HG03457 (cell line): ENCODE measurements at regions not wholly inside any gene's neighbourhood (a gene's known extent, or its start where the extent isn't known, plus 50 kb on each side); places are given as distances from the start of the nearest gene placed in this dataset.
A peak's percentile ranks its signal among the peaks of the same experiment; 100 is the strongest.
"Not testable (repeated sequence)": the region's sequence is repeated elsewhere in the genome, so short reads cannot be mapped to it uniquely, and the experiment has no call there.

Source experiments
- ATAC-seq: cut with Tn5 transposase; IDR thresholded peaks from one replicate; pipeline ENCODE4 v1.9.1; 2021; ENCODE audit warnings: moderate number of reproducible peaks; ENCODE audit not compliant: unreplicated experiment

- ATAC-seq = no peak
These were observed 102.3 kb downstream of the ZFY start for GRCh38 chrY:3037471-3037870.

GRCh38 chrY:3040415-3040814 is 105.2 kb downstream of the ZFY start:
- no peak for ATAC-seq

- ATAC-seq = no peak
These were observed 106.8 kb downstream of the ZFY start for GRCh38 chrY:3041985-3042384.

GRCh38 chrY:3042901-3043300 is 107.7 kb downstream of the ZFY start:
- ATAC-seq = no peak

GRCh38 chrY:3045048-3045447 is 109.9 kb downstream of the ZFY start:
- no peak for ATAC-seq

- not testable (repeated sequence) for ATAC-seq
These were observed 120.3 kb downstream of the ZFY start for GRCh38 chrY:3055496-3055895.

GRCh38 chrY:3058342-3058741 is 123.2 kb downstream of the ZFY start:
- ATAC-seq = peak; percentile 60

- ATAC-seq = not testable (repeated sequence)
These were observed 125.5 kb downstream of the ZFY start for GRCh38 chrY:3060671-3061070.

GRCh38 chrY:3088149-3088548 is 153.0 kb downstream of the ZFY start:
- ATAC-seq = not testable (repeated sequence)

GRCh38 chrY:3108674-3109073 is 173.5 kb downstream of the ZFY start:
- ATAC-seq = not testable (repeated sequence)

GRCh38 chrY:3120234-3120633 is 185.1 kb downstream of the ZFY start:
- peak; percentile 89 for ATAC-seq

GRCh38 chrY:3120716-3121115 is 185.5 kb downstream of the ZFY start:
- peak; percentile 55 for ATAC-seq

- ATAC-seq = not testable (repeated sequence)
These were observed 188.3 kb downstream of the ZFY start for GRCh38 chrY:3123482-3123881.

GRCh38 chrY:3171074-3171473 is 235.9 kb downstream of the ZFY start:
- ATAC-seq = not testable (repeated sequence)

GRCh38 chrY:3195035-3195434 is 259.9 kb downstream of the ZFY start:
- not testable (repeated sequence) for ATAC-seq

GRCh38 chrY:3202287-3202686 is 267.1 kb downstream of the ZFY start:
- not testable (repeated sequence) for ATAC-seq

GRCh38 chrY:3206733-3207132 is 271.6 kb downstream of the ZFY start:
- not testable (repeated sequence) for ATAC-seq

- peak; percentile 54 for ATAC-seq
These were observed 278.0 kb downstream of the ZFY start for GRCh38 chrY:3213183-3213582.

GRCh38 chrY:3218134-3218533 is 283.0 kb downstream of the ZFY start:
- not testable (repeated sequence) for ATAC-seq

GRCh38 chrY:3218559-3218958 is 283.4 kb downstream of the ZFY start:
- ATAC-seq = not testable (repeated sequence)

GRCh38 chrY:3262911-3263310 is 316.0 kb upstream of the TGIF2LY start:
- not testable (repeated sequence) for ATAC-seq

- ATAC-seq = not testable (repeated sequence)
These were observed 290.8 kb upstream of the TGIF2LY start for GRCh38 chrY:3288063-3288462.

GRCh38 chrY:3297235-3297634 is 281.6 kb upstream of the TGIF2LY start:
- ATAC-seq = not testable (repeated sequence)
